IgD-negative memory B cell (primary cell): ENCODE measurements at regions not wholly inside any gene's neighbourhood (a gene's known extent, or its start where the extent isn't known, plus 50 kb on each side); places are given as distances from the start of the nearest gene placed in this dataset.
A peak's percentile ranks its signal among the peaks of the same experiment; 100 is the strongest.

Experiments
- H3K27ac Mint-ChIP-seq, 3 donors: one replicate each; pipeline ENCODE4 v1.8.0; 2020 to 2022; ENCODE audit warnings: mild to moderate bottlenecking in 3 of 3, mixed read lengths in 3 of 3, moderate library complexity in 1 of 3
- H3K27me3 Mint-ChIP-seq: one replicate; pipeline ENCODE4 v1.8.0; 2021; ENCODE audit warnings: mixed read lengths
- H3K36me3 Mint-ChIP-seq: one replicate; pipeline ENCODE4 v1.8.0; 2020; ENCODE audit warnings: mild to moderate bottlenecking, mixed read lengths
- H3K4me1 Mint-ChIP-seq, 3 donors: one replicate each; pipeline ENCODE4 v1.8.0; 2020 to 2022; ENCODE audit warnings: mixed read lengths in 3 of 3, mild to moderate bottlenecking in 1 of 3
- H3K4me3 Mint-ChIP-seq, 4 donors: one replicate each; pipeline ENCODE4 v1.8.0; 2020 to 2022; ENCODE audit warnings: mild to moderate bottlenecking in 4 of 4, mixed read lengths in 4 of 4, moderate library complexity in 3 of 4
- H3K9me3 Mint-ChIP-seq, 3 donors: one replicate each; pipeline ENCODE4 v1.8.0; 2020 to 2021; ENCODE audit warnings: mixed read lengths in 3 of 3, mild to moderate bottlenecking in 1 of 3

GRCh38 chr6:45741437-45742171, 274.1 kb downstream of the CLIC5 start:
- peak overlapping the region in 2 of 4 donors; percentile 74 to 90 for H3K4me3 Mint-ChIP-seq
- peak overlapping the region in 1 of 3 donors; percentile 69 for H3K27ac Mint-ChIP-seq
- no peaks in the 10 kb centered on the region for H3K36me3 Mint-ChIP-seq
- peaks cover 0 to 3% (median 0%) of the 10 kb centered on the region in 3 donors for H3K9me3 Mint-ChIP-seq
- peaks cover 19 to 25% (median 20%) of the 10 kb centered on the region in 3 donors for H3K4me1 Mint-ChIP-seq
- peaks cover 6% of the 10 kb centered on the region for H3K27me3 Mint-ChIP-seq

- no peak overlapping the region for H3K4me3 Mint-ChIP-seq
- H3K9me3 Mint-ChIP-seq = no peaks in the 10 kb centered on the region
- peaks cover 19 to 25% (median 20%) of the 10 kb centered on the region in 3 donors for H3K4me1 Mint-ChIP-seq
- peaks cover 2% of the 10 kb centered on the region for H3K36me3 Mint-ChIP-seq
- no peak overlapping the region for H3K27ac Mint-ChIP-seq
- H3K27me3 Mint-ChIP-seq = peaks cover 9% of the 10 kb centered on the region
Measured at GRCh38 chr6:45739058-45739457, 276.6 kb downstream of the CLIC5 start.

- Mint-ChIP-seq H3K36me3 (peaks cover 2% of the 10 kb centered on the region), H3K27ac (no peak overlapping the region), H3K27me3 (peaks cover 10% of the 10 kb centered on the region), H3K4me1 (peaks cover 19 to 22% (median 19%) of the 10 kb centered on the region in 3 donors), H3K4me3 (no peak overlapping the region), H3K9me3 (no peaks in the 10 kb centered on the region)
Measured at GRCh38 chr6:45738057-45738455, 277.6 kb downstream of the CLIC5 start.

GRCh38 chr6:45737331-45738056, 278.2 kb downstream of the CLIC5 start:
- Mint-ChIP-seq H3K4me1 (peaks cover 18 to 21% (median 19%) of the 10 kb centered on the region in 3 donors), H3K27me3 (peaks cover 12% of the 10 kb centered on the region), H3K27ac (no peak overlapping the region), H3K9me3 (no peaks in the 10 kb centered on the region), H3K4me3 (peak overlapping the region in 2 of 4 donors; percentile 35 to 92), H3K36me3 (peaks cover 2% of the 10 kb centered on the region)

- peaks cover 2% of the 10 kb centered on the region for H3K36me3 Mint-ChIP-seq
- no peak overlapping the region for H3K27ac Mint-ChIP-seq
- H3K9me3 Mint-ChIP-seq = no peaks in the 10 kb centered on the region
- H3K27me3 Mint-ChIP-seq = peaks cover 12% of the 10 kb centered on the region
- H3K4me1 Mint-ChIP-seq = peaks cover 10 to 12% (median 11%) of the 10 kb centered on the region in 3 donors
- H3K4me3 Mint-ChIP-seq = no peak overlapping the region
Measured at GRCh38 chr6:45736134-45736533, 279.5 kb downstream of the CLIC5 start.

- Mint-ChIP-seq H3K27me3 (peaks cover 9% of the 10 kb centered on the region), H3K4me3 (no peak overlapping the region), H3K27ac (no peak overlapping the region), H3K9me3 (no peaks in the 10 kb centered on the region), H3K36me3 (peaks cover 2% of the 10 kb centered on the region), H3K4me1 (peaks cover 4 to 6% (median 6%) of the 10 kb centered on the region in 3 donors)
Measured at GRCh38 chr6:45732731-45733130, 282.9 kb downstream of the CLIC5 start.

- H3K4me1 Mint-ChIP-seq = no peaks in the 10 kb centered on the region
- peaks cover 5% of the 10 kb centered on the region for H3K27me3 Mint-ChIP-seq
- no peak overlapping the region for H3K4me3 Mint-ChIP-seq
- no peak overlapping the region for H3K27ac Mint-ChIP-seq
- peaks cover 0 to 2% (median 0%) of the 10 kb centered on the region in 3 donors for H3K9me3 Mint-ChIP-seq
- H3K36me3 Mint-ChIP-seq = no peaks in the 10 kb centered on the region
Measured at GRCh38 chr6:45730232-45730631, 285.4 kb downstream of the CLIC5 start.

GRCh38 chr6:45728674-45729073, 287.0 kb downstream of the CLIC5 start:
- H3K4me3 Mint-ChIP-seq = no peak overlapping the region
- peaks cover 4% of the 10 kb centered on the region for H3K27me3 Mint-ChIP-seq
- no peaks in the 10 kb centered on the region for H3K4me1 Mint-ChIP-seq
- no peak overlapping the region for H3K27ac Mint-ChIP-seq
- H3K9me3 Mint-ChIP-seq = peaks cover 0 to 2% (median 0%) of the 10 kb centered on the region in 3 donors
- H3K36me3 Mint-ChIP-seq = no peaks in the 10 kb centered on the region

GRCh38 chr6:45727819-45728449, 287.7 kb downstream of the CLIC5 start:
- Mint-ChIP-seq H3K4me3 (no peak overlapping the region), H3K27ac (no peak overlapping the region), H3K9me3 (peaks cover 0 to 2% (median 2%) of the 10 kb centered on the region in 3 donors), H3K4me1 (no peaks in the 10 kb centered on the region), H3K27me3 (peaks cover under 1% of the 10 kb centered on the region), H3K36me3 (no peaks in the 10 kb centered on the region)

- Mint-ChIP-seq H3K27ac (no peak overlapping the region), H3K4me3 (no peak overlapping the region), H3K27me3 (peaks cover 1% of the 10 kb centered on the region), H3K36me3 (no peaks in the 10 kb centered on the region), H3K9me3 (peaks cover 0 to 4% (median 2%) of the 10 kb centered on the region in 3 donors), H3K4me1 (no peaks in the 10 kb centered on the region)
Measured at GRCh38 chr6:45727228-45727627, 288.4 kb downstream of the CLIC5 start.

- Mint-ChIP-seq H3K27ac (no peak overlapping the region), H3K27me3 (peaks cover 4% of the 10 kb centered on the region), H3K9me3 (peaks cover 0 to 4% (median 2%) of the 10 kb centered on the region in 3 donors)
Measured at GRCh38 chr6:45726444-45726843, 289.2 kb downstream of the CLIC5 start.

GRCh38 chr6:45724511-45724910, 291.1 kb downstream of the CLIC5 start:
- Mint-ChIP-seq H3K27ac (no peak overlapping the region), H3K9me3 (peaks cover 0 to 4% (median 2%) of the 10 kb centered on the region in 3 donors), H3K4me3 (no peak overlapping the region), H3K4me1 (no peaks in the 10 kb centered on the region), H3K36me3 (no peaks in the 10 kb centered on the region), H3K27me3 (peaks cover 4% of the 10 kb centered on the region)

More at GRCh38 chr6:45726444-45726843, 289.2 kb downstream of the CLIC5 start:
- Mint-ChIP-seq H3K4me1 (no peaks in the 10 kb centered on the region), H3K4me3 (no peak overlapping the region), H3K36me3 (no peaks in the 10 kb centered on the region)

- Mint-ChIP-seq H3K4me3 (no peak overlapping the region), H3K27me3 (peaks cover 4% of the 10 kb centered on the region), H3K27ac (no peak overlapping the region), H3K36me3 (no peaks in the 10 kb centered on the region), H3K9me3 (peaks cover 0 to 4% (median 2%) of the 10 kb centered on the region in 3 donors), H3K4me1 (no peaks in the 10 kb centered on the region)
Measured at GRCh38 chr6:45724027-45724426, 291.6 kb downstream of the CLIC5 start.

GRCh38 chr6:45722876-45723275, 292.8 kb downstream of the CLIC5 start:
- H3K36me3 Mint-ChIP-seq = no peaks in the 10 kb centered on the region

GRCh38 chr6:45721665-45722064, 294.0 kb downstream of the CLIC5 start:
- peaks cover 6% of the 10 kb centered on the region for H3K27me3 Mint-ChIP-seq
- H3K9me3 Mint-ChIP-seq = peaks cover 0 to 4% (median 2%) of the 10 kb centered on the region in 3 donors
- no peaks in the 10 kb centered on the region for H3K4me1 Mint-ChIP-seq
- peak overlapping the region in 1 of 3 donors; percentile 43 for H3K27ac Mint-ChIP-seq
- H3K36me3 Mint-ChIP-seq = no peaks in the 10 kb centered on the region
- no peak overlapping the region for H3K4me3 Mint-ChIP-seq

More at GRCh38 chr6:45722876-45723275, 292.8 kb downstream of the CLIC5 start:
- no peak overlapping the region for H3K27ac Mint-ChIP-seq
- no peak overlapping the region for H3K4me3 Mint-ChIP-seq
- H3K9me3 Mint-ChIP-seq = peaks cover 0 to 4% (median 2%) of the 10 kb centered on the region in 3 donors
- H3K4me1 Mint-ChIP-seq = no peaks in the 10 kb centered on the region
- peaks cover 6% of the 10 kb centered on the region for H3K27me3 Mint-ChIP-seq
